B cell (primary cell): ENCODE measurements at regions not wholly inside any gene's neighbourhood (a gene's known extent, or its start where the extent isn't known, plus 50 kb on each side); places are given as distances from the start of the nearest gene placed in this dataset.
"Not testable (repeated sequence)": the region's sequence is repeated elsewhere in the genome, so short reads cannot be mapped to it uniquely, and the experiment has no call there.

Experiments
- ATAC-seq: fragments of 200-7000 bp; cut with Tn5 transposase; one replicate; pipeline ENCODE4 v1.10.0; 2021; ENCODE audit warnings: low read depth, mild to moderate bottlenecking, moderate number of reproducible peaks, moderate library complexity
- CTCF ChIA-PET: fragments of 350-600 bp; sonication (Branson Sonifier 250); formaldehyde crosslinking; loops from one replicate; lab custom pipeline; 2021; ENCODE audit warnings: antibody characterized with exemption, inconsistent platforms; lab: Charles Lee
- POLR2A ChIA-PET: fragments of 350-600 bp; sonication (Branson Sonifier 250); formaldehyde crosslinking; loops from one replicate; lab custom pipeline; 2021; ENCODE audit warnings: antibody characterized with exemption; lab: Charles Lee
- DNase-seq: peaks from one replicate; pipeline ENCODE4 v3.0.0; 2013
- H2AFZ ChIP-seq: 2 replicates; pipeline ENCODE4 v1.6.1; 2012; ENCODE audit warnings: mild to moderate bottlenecking, low read depth, low read length; ENCODE audit not compliant: insufficient read depth, poor library complexity, severe bottlenecking
- H3K27ac ChIP-seq, 2 donors: 1 replicate in 1 of 2; 2 replicates in 1 of 2; pipeline ENCODE4 v1.5.1; 2012 to 2013; ENCODE audit warnings: low read length in 2 of 2, mild to moderate bottlenecking in 2 of 2, moderate library complexity in 1 of 2
- H3K27me3 ChIP-seq, 4 experiments: fragments of 200-600 bp in 1 of 4; sonication (generic) in 1 of 4; replicated peaks in 1 of 4; 1 replicate in 2 of 4; 2 replicates in 2 of 4; pipeline versions ENCODE4 v1.6.1 to v1.7.0; 2013 to 2016; ENCODE audit warnings: low read length in 3 of 4, mild to moderate bottlenecking in 2 of 4, mixed read lengths in 1 of 4, moderate library complexity in 1 of 4; ENCODE audit not compliant: insufficient read depth in 4 of 4, control insufficient read depth in 3 of 4; ENCODE audit errors: control extremely low read depth in 1 of 4
- H3K36me3 ChIP-seq, 2 experiments: replicated peaks in 1 of 2; 1 replicate in 1 of 2; 2 replicates in 1 of 2; pipeline versions ENCODE4 v1.6.1 to v1.7.1; 2013; ENCODE audit warnings: low read length in 1 of 2; ENCODE audit not compliant: insufficient read depth in 2 of 2, control insufficient read depth in 1 of 2; ENCODE audit errors: control extremely low read depth in 1 of 2, extremely low read depth in 1 of 2
- H3K4me1 ChIP-seq, 2 donors: fragments of 200-600 bp in 1 of 2; sonication (generic) in 1 of 2; 1 replicate in 1 of 2; 2 replicates in 1 of 2; pipeline versions ENCODE4 v1.5.1 to v1.6.1; 2013 to 2017; ENCODE audit warnings: low read length in 2 of 2; ENCODE audit not compliant: control insufficient read depth in 2 of 2, insufficient read depth in 2 of 2
- H3K4me2 ChIP-seq: replicated peaks from 2 replicates; pipeline ENCODE3; 2012; ENCODE audit warnings: mild to moderate bottlenecking, low read depth, low read length; ENCODE audit not compliant: poor library complexity, severe bottlenecking
- H3K4me3 ChIP-seq, 5 experiments: fragments of 200-600 bp in 1 of 5; sonication (generic) in 1 of 5; 1 replicate in 3 of 5; 2 replicates in 2 of 5; pipeline versions ENCODE4 v1.5.1 to v1.7.0; 2011 to 2016; ENCODE audit warnings: low read length in 4 of 5, mild to moderate bottlenecking in 4 of 5, low read depth in 2 of 5, control low read depth in 1 of 5, moderate library complexity in 1 of 5; ENCODE audit not compliant: insufficient read depth in 1 of 5; ENCODE audit errors: control extremely low read depth in 1 of 5, extremely low read depth in 1 of 5
- H3K79me2 ChIP-seq: fragments of 200-600 bp; sonication (generic); one replicate; pipeline ENCODE4 v1.6.0; 2016; ENCODE audit warnings: low read length; ENCODE audit not compliant: control insufficient read depth, insufficient read depth
- H3K9ac ChIP-seq: fragments of 200-600 bp; sonication (generic); 2 replicates; pipeline ENCODE4 v1.6.1; 2017; ENCODE audit warnings: mild to moderate bottlenecking, low read length, moderate library complexity
- H3K9me3 ChIP-seq, 3 donors: one replicate each; pipeline versions ENCODE4 v1.6.1 to v1.7.1; 2013; ENCODE audit warnings: low read length in 2 of 3; ENCODE audit not compliant: control insufficient read depth in 2 of 3, insufficient read depth in 1 of 3; ENCODE audit errors: control extremely low read depth in 1 of 3
- H4K20me1 ChIP-seq: 2 replicates; pipeline ENCODE4 v1.6.0; 2012; ENCODE audit warnings: mild to moderate bottlenecking, low read length; ENCODE audit not compliant: insufficient read depth, control insufficient read depth, poor library complexity, severe bottlenecking
- H3K27ac Mint-ChIP-seq: one replicate; pipeline ENCODE4 v1.8.0; 2021; ENCODE audit warnings: mixed read lengths
- H3K27me3 Mint-ChIP-seq: one replicate; pipeline ENCODE4 v1.8.0; 2021; ENCODE audit warnings: mixed read lengths
- H3K4me1 Mint-ChIP-seq: one replicate; pipeline ENCODE4 v1.8.0; 2021; ENCODE audit warnings: mixed read lengths
- H3K4me3 Mint-ChIP-seq: one replicate; pipeline ENCODE4 v1.8.0; 2021; ENCODE audit warnings: mixed read lengths
- H3K9me3 Mint-ChIP-seq: one replicate; pipeline ENCODE4 v1.8.0; 2022; ENCODE audit warnings: mixed read lengths; ENCODE audit not compliant: insufficient read depth
- EZH2 ChIP-seq: IDR thresholded peaks from 2 replicates; pipeline ENCODE4 v1.6.1; 2012; ENCODE audit warnings: borderline replicate concordance, low read depth, mild to moderate bottlenecking, moderate library complexity, low read length; ENCODE audit not compliant: insufficient read depth, poor library complexity, severe bottlenecking
- WGBS: methylation state at CpG from one replicate; pipeline ENCODE4 v1.1.5; 2013; ENCODE audit warnings: missing lambda C conversion rate; ENCODE audit not compliant: insufficient coverage; 5-methylcytosine and 5-hydroxymethylcytosine counted together
- intact Hi-C: fragments of 100-400 bp; cut with micrococcal nuclease; formaldehyde crosslinking; loops from one replicate; pipeline ENCODE4 v1.10.0; 2022
- TF ChIP-seq, protein P1 (sequence below): fragments of 200-600 bp; IDR thresholded peaks from one replicate; pipeline ENCODE4 v1.8.0; 2022; ENCODE audit warnings: antibody characterized with exemption, mild to moderate bottlenecking

- no peak overlapping the region for H3K4me3 ChIP-seq
- H3K36me3 ChIP-seq: no peaks in the 10 kb centered on the region
- H3K4me1 Mint-ChIP-seq: no peaks in the 10 kb centered on the region
- TF ChIP-seq EZH2: no peak
- TF ChIP-seq, protein P1, sequence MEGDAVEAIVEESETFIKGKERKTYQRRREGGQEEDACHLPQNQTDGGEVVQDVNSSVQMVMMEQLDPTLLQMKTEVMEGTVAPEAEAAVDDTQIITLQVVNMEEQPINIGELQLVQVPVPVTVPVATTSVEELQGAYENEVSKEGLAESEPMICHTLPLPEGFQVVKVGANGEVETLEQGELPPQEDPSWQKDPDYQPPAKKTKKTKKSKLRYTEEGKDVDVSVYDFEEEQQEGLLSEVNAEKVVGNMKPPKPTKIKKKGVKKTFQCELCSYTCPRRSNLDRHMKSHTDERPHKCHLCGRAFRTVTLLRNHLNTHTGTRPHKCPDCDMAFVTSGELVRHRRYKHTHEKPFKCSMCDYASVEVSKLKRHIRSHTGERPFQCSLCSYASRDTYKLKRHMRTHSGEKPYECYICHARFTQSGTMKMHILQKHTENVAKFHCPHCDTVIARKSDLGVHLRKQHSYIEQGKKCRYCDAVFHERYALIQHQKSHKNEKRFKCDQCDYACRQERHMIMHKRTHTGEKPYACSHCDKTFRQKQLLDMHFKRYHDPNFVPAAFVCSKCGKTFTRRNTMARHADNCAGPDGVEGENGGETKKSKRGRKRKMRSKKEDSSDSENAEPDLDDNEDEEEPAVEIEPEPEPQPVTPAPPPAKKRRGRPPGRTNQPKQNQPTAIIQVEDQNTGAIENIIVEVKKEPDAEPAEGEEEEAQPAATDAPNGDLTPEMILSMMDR: no peak
- no peaks in the 10 kb centered on the region for H3K79me2 ChIP-seq
- H3K4me2 ChIP-seq: no peak overlapping the region
- no peaks in the 10 kb centered on the region for H3K4me1 ChIP-seq
- H3K27ac Mint-ChIP-seq: no peak overlapping the region
- no peak overlapping the region for H2AFZ ChIP-seq
- ChIA-PET POLR2A (no interaction called here), CTCF (interaction anchor here (1.0 to 1.5 kb wide), 2 partner anchors 10 to 54 kb away, joined by 4 read pairs; partner anchors contain the start of gene CD2AP)
- ATAC-seq: no peak
- H3K4me3 Mint-ChIP-seq: no peak overlapping the region
- H3K9me3 ChIP-seq: peaks cover 0 to under 1% (median 0%) of the 10 kb centered on the region in 3 donors
- H3K27me3 Mint-ChIP-seq: no peaks in the 10 kb centered on the region
- H3K27ac ChIP-seq: no peak overlapping the region
- no peak for DNase-seq
- no peaks in the 10 kb centered on the region for H4K20me1 ChIP-seq
- H3K9ac ChIP-seq: no peak overlapping the region
- intact Hi-C loops: no loop called here
- H3K27me3 ChIP-seq: no peaks in the 10 kb centered on the region
- peaks cover 3% of the 10 kb centered on the region for H3K9me3 Mint-ChIP-seq
Measured at GRCh38 chr6:47423079-47423478, 54.5 kb upstream of the CD2AP start.

- H3K36me3 ChIP-seq: no peaks in the 10 kb centered on the region
- no peak overlapping the region for H2AFZ ChIP-seq
- H3K9ac ChIP-seq: no peak overlapping the region
- Mint-ChIP-seq H3K4me1 (no peaks in the 10 kb centered on the region), H3K27ac (no peak overlapping the region), H3K9me3 (peaks cover 7% of the 10 kb centered on the region), H3K4me3 (no peak overlapping the region), H3K27me3 (no peaks in the 10 kb centered on the region)
- intact Hi-C loops: no loop called here
- no peak overlapping the region for H3K4me3 ChIP-seq
- H3K4me1 ChIP-seq: no peaks in the 10 kb centered on the region
- H3K9me3 ChIP-seq: peaks cover 0 to 9% (median 7%) of the 10 kb centered on the region in 3 donors
- no peak for TF ChIP-seq EZH2
- TF ChIP-seq, protein P1: no peak
- no peaks in the 10 kb centered on the region for H3K79me2 ChIP-seq
- no peak overlapping the region for H3K27ac ChIP-seq
- CTCF ChIA-PET: no interaction called here
- H4K20me1 ChIP-seq: no peaks in the 10 kb centered on the region
- 100% methylated on average over 1 of the region's 4 CpGs for WGBS
- no peaks in the 10 kb centered on the region for H3K27me3 ChIP-seq
- no peak for ATAC-seq
- H3K4me2 ChIP-seq: no peak overlapping the region
- no peak for DNase-seq
- POLR2A ChIA-PET: no interaction called here
Measured at GRCh38 chr6:47424436-47424836, 53.2 kb upstream of the CD2AP start.

DNA sequence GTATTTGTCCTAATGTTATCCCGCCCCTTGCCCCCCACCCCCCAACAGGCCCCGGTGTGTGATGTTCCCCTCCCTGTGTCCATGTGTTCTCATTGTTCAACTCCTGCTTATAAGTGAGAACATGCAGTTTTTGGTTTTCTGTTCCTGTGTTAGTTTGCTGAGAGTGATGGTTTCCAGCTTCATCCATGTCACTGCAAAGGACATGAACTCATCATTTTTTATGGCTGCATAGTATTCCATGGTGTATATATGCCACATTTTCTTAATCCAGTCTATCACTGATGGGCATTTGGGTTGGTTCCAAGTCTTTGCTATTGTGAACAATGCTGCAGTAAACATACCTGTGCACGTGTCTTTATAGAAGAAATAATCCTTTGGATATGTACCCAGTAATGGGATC, 51.9 kb upstream of the CD2AP start:
- ATAC-seq, DNase-seq, H2AFZ ChIP-seq, H3K79me2 ChIP-seq, H4K20me1 ChIP-seq, H3K27ac ChIP-seq, H3K27ac Mint-ChIP-seq, H3K4me1 ChIP-seq, H3K9ac ChIP-seq, H3K27me3 ChIP-seq, H3K4me1 Mint-ChIP-seq, H3K4me3 Mint-ChIP-seq, H3K4me2 ChIP-seq, intact Hi-C loops, H3K27me3 Mint-ChIP-seq, H3K4me3 ChIP-seq, POLR2A ChIA-PET, H3K36me3 ChIP-seq, CTCF ChIA-PET: not testable (repeated sequence)
- H3K9me3 Mint-ChIP-seq: peaks cover 10% of the 10 kb centered on the region
- WGBS: no CpG with 5 or more reads among the region's 3 CpGs
- H3K9me3 ChIP-seq: peaks cover 0 to 12% (median 9%) of the 10 kb centered on the region in 3 donors
